DOHH2 (cell line): ENCODE measurements at regions not wholly inside any gene's neighbourhood (a gene's known extent, or its start where the extent isn't known, plus 50 kb on each side); places are given as distances from the start of the nearest gene placed in this dataset.

Source experiments
- CTCF ChIP-seq: fragments of 200-600 bp; sonication (generic); IDR thresholded peaks from one replicate; pipeline ENCODE4 v1.5.1; 2014; ENCODE audit warnings: antibody characterized with exemption, mild to moderate bottlenecking, low read depth, low read length; ENCODE audit not compliant: poor library complexity, severe bottlenecking
- EZH2phosphoT487 ChIP-seq: fragments of 200-600 bp; sonication (generic); IDR thresholded peaks from 2 replicates; pipeline ENCODE4 v1.6.1; 2017; ENCODE audit warnings: borderline replicate concordance, mild to moderate bottlenecking, antibody characterized with exemption, low read length, moderate library complexity, mixed read lengths

- TF ChIP-seq CTCF (no peak), EZH2phosphoT487 (no peak)
Observed at GRCh38 chr5:147062427-147062826, 172.4 kb upstream of the STK32A start.
